PC-3 (cell line): ENCODE measurements at regions not wholly inside any gene's neighbourhood (a gene's known extent, or its start where the extent isn't known, plus 50 kb on each side); places are given as distances from the start of the nearest gene placed in this dataset.
A peak's percentile ranks its signal among the peaks of the same experiment; 100 is the strongest.

Experiments
- ATAC-seq: fragments of 200-7000 bp; cut with Tn5 transposase; 2 replicates; pipeline ENCODE4 v1.9.1; 2020; ENCODE audit warnings: mild to moderate bottlenecking, moderate library complexity
- BruUV-seq: library from RNA; stranded (reverse); fragments of 400-500 nt; replicated peaks from 2 replicates; lab custom pipeline; 2021; lab: Mats Ljungman, UMichigan
- CTCF ChIA-PET: fragments of 300-600 bp; sonication (Branson Sonifier 250); formaldehyde crosslinking; loops from one replicate; lab custom pipeline; 2022; ENCODE audit warnings: antibody characterized with exemption; lab: Charles Lee
- POLR2A ChIA-PET: fragments of 300-600 bp; sonication (Branson Sonifier 250); formaldehyde crosslinking; loops from one replicate; lab custom pipeline; 2022; ENCODE audit warnings: antibody characterized with exemption; ENCODE audit not compliant: unreplicated experiment; lab: Charles Lee
- DNase-seq: peaks from one replicate; pipeline ENCODE4 v3.0.0-alpha.2; 2015
- H2AFZ ChIP-seq: fragments of 300-600 bp; sonication (generic); 2 replicates; pipeline ENCODE4 v1.6.0; 2016; ENCODE audit warnings: antibody characterized with exemption, low read length
- H3F3A ChIP-seq: fragments of 300-600 bp; sonication (generic); one replicate; pipeline ENCODE4 v1.6.0; 2017; ENCODE audit warnings: antibody characterized with exemption, low read length, control low read depth, mild to moderate bottlenecking; ENCODE audit not compliant: unreplicated experiment
- H3K27ac ChIP-seq: fragments of 300-600 bp; sonication (generic); 2 replicates; pipeline ENCODE4 v1.5.1; 2016; ENCODE audit warnings: mild to moderate bottlenecking, low read length
- H3K27me3 ChIP-seq: fragments of 300-600 bp; sonication (generic); 2 replicates; pipeline ENCODE4 v1.6.1; 2016; ENCODE audit warnings: low read length, mixed read lengths
- H3K36me3 ChIP-seq: fragments of 300-600 bp; sonication (generic); 2 replicates; pipeline ENCODE4 v1.6.1; 2016; ENCODE audit warnings: low read depth, mixed run types, low read length, mixed read lengths
- H3K4me1 ChIP-seq: fragments of 300-600 bp; sonication (generic); 2 replicates; pipeline ENCODE4 v1.5.1; 2016; ENCODE audit warnings: low read length; ENCODE audit not compliant: insufficient read depth
- H3K4me2 ChIP-seq: fragments of 300-600 bp; sonication (generic); 2 replicates; pipeline ENCODE4 v1.6.0; 2016; ENCODE audit warnings: low read length
- H3K4me3 ChIP-seq: fragments of 300-600 bp; sonication (generic); 2 replicates; pipeline ENCODE4 v1.5.1; 2016; ENCODE audit warnings: mild to moderate bottlenecking, low read length, mixed read lengths
- H3K79me2 ChIP-seq: fragments of 300-600 bp; sonication (generic); 2 replicates; pipeline ENCODE4 v1.6.1; 2017; ENCODE audit warnings: low read length, mixed read lengths
- H3K9ac ChIP-seq: fragments of 300-600 bp; sonication (generic); 2 replicates; pipeline ENCODE4 v1.6.0; 2016; ENCODE audit warnings: mild to moderate bottlenecking, low read length
- H3K9me2 ChIP-seq: fragments of 300-600 bp; sonication (generic); replicated peaks from 2 replicates; pipeline ENCODE4 v1.6.1; 2016; ENCODE audit warnings: mixed run types, low read length, mixed read lengths
- H3K9me3 ChIP-seq: fragments of 300-600 bp; sonication (generic); 2 replicates; pipeline ENCODE4 v1.6.1; 2016; ENCODE audit warnings: low read length, mixed read lengths
- H4K20me1 ChIP-seq: fragments of 300-600 bp; sonication (generic); 2 replicates; pipeline ENCODE4 v1.6.1; 2016; ENCODE audit warnings: low read length, mixed read lengths
- CTCF ChIP-seq: fragments of 300-600 bp; sonication (generic); conservative IDR thresholded peaks from 2 replicates; pipeline ENCODE4 v1.5.1; 2017; ENCODE audit warnings: antibody characterized with exemption, low read depth, mild to moderate bottlenecking, low read length
- EZH2 ChIP-seq: fragments of 300-600 bp; sonication (generic); IDR thresholded peaks from one replicate; pipeline ENCODE4 v1.6.1; 2017; ENCODE audit warnings: antibody characterized with exemption, mild to moderate bottlenecking, low read length; ENCODE audit not compliant: unreplicated experiment
- EZH2phosphoT487 ChIP-seq: fragments of 300-600 bp; sonication (generic); IDR thresholded peaks from 2 replicates; pipeline ENCODE4 v1.6.1; 2018; ENCODE audit warnings: mild to moderate bottlenecking, antibody characterized with exemption, low read length, borderline replicate concordance
- intact Hi-C: fragments of 100-400 bp; cut with micrococcal nuclease; formaldehyde crosslinking; loops from 2 replicates; pipeline ENCODE4 v1.9.0; 2023

- H2AFZ ChIP-seq = 0 out of 2 replicates have a peak overlapping the region, but pooled peaks have one; percentile 38
- peak; percentile 69 for ATAC-seq
Measured at GRCh38 chr14:76710056-76711010, 50.9 kb upstream of the VASH1 start.

More at GRCh38 chr14:76710056-76711010, 50.9 kb upstream of the VASH1 start:
- TF ChIP-seq EZH2phosphoT487 (no peak), CTCF (peak; percentile 90), EZH2 (no peak)
- no peak overlapping the region for H3K9ac ChIP-seq
- BruUV-seq = no TSS peak
- no peaks in the 10 kb centered on the region for H3K9me3 ChIP-seq
- no peaks in the 10 kb centered on the region for H4K20me1 ChIP-seq
- no peaks in the 10 kb centered on the region for H3K79me2 ChIP-seq
- H3K4me2 ChIP-seq = no peak overlapping the region
- H3K27me3 ChIP-seq = peaks cover 36% of the 10 kb centered on the region
- H3K27ac ChIP-seq = no peak overlapping the region
- H3K4me1 ChIP-seq = no peaks in the 10 kb centered on the region
- no peaks in the 10 kb centered on the region for H3K9me2 ChIP-seq
- intact Hi-C loops = loop anchor here (1.0 to 5.0 kb wide), 3 partner anchors 75 to 162 kb away; no protein-coding TSS in a partner anchor
- ChIA-PET POLR2A (no interaction called here), CTCF (interaction anchor here (0.7 to 2.1 kb wide), 3 partner anchors 66 to 161 kb away, joined by 3 to 11 read pairs (median 3); no protein-coding TSS in a partner anchor)
- H3K4me3 ChIP-seq = no peak overlapping the region
- no peaks in the 10 kb centered on the region for H3K36me3 ChIP-seq
- no peaks in the 10 kb centered on the region for H3F3A ChIP-seq
- DNase-seq = peak; percentile 69
